Vagina (tissue), 2 donors: ENCODE measurements at regions not wholly inside any gene's neighbourhood (a gene's known extent, or its start where the extent isn't known, plus 50 kb on each side); places are given as distances from the start of the nearest gene placed in this dataset.

Experiments
- POLR2A ChIP-seq, 2 donors: fragments of 450-650 bp; IDR thresholded peaks; one replicate each; pipeline ENCODE4 v1.6.1; 2017; ENCODE audit warnings: antibody characterized with exemption in 2 of 2, mild to moderate bottlenecking in 2 of 2, moderate library complexity in 2 of 2
- TF ChIP-seq, protein P1 (sequence below), 3 experiments: fragments of 450-650 bp in 2 of 3; fragments of 200-600 bp in 1 of 3; sonication (generic) in 1 of 3; IDR thresholded peaks; one replicate each; pipeline ENCODE4 v1.5.1; 2017 to 2019; ENCODE audit warnings: antibody characterized with exemption in 3 of 3, mild to moderate bottlenecking in 2 of 3, moderate library complexity in 2 of 3

DNA sequence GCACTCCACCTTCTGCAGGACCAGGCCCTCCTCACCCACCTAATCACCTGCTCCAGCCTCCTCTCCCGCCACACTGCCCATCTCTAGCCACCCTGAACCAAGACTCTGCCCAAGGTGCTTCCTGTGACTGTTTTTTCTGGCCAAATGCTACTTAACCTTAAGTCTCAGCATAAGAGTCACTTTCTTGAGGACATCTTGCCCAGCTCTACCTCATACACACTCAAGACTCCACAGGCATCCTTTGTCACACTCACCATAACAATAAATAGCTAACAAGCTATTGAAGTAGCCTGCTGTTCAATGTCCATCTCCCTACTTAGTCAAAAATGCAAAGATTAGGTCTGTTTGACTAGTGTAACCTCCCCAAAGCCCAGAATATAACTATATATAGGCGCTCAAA lies 455.4 kb upstream of the NFE2L3 start:
- TF ChIP-seq, protein P1, sequence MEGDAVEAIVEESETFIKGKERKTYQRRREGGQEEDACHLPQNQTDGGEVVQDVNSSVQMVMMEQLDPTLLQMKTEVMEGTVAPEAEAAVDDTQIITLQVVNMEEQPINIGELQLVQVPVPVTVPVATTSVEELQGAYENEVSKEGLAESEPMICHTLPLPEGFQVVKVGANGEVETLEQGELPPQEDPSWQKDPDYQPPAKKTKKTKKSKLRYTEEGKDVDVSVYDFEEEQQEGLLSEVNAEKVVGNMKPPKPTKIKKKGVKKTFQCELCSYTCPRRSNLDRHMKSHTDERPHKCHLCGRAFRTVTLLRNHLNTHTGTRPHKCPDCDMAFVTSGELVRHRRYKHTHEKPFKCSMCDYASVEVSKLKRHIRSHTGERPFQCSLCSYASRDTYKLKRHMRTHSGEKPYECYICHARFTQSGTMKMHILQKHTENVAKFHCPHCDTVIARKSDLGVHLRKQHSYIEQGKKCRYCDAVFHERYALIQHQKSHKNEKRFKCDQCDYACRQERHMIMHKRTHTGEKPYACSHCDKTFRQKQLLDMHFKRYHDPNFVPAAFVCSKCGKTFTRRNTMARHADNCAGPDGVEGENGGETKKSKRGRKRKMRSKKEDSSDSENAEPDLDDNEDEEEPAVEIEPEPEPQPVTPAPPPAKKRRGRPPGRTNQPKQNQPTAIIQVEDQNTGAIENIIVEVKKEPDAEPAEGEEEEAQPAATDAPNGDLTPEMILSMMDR (IDR thresholded peaks at IDR 0.05), result no peak
- no peak for TF ChIP-seq POLR2A (IDR thresholded peaks at IDR 0.05)
